Superior temporal gyrus (tissue), 1 donor: ENCODE measurements at regions not wholly inside any gene's neighbourhood (a gene's known extent, or its start where the extent isn't known, plus 50 kb on each side); places are given as distances from the start of the nearest gene placed in this dataset.

Experiments used
- DNase-seq: peaks from one replicate; pipeline ENCODE4 v3.0.0-alpha.2; 2016; ENCODE audit errors: extremely low spot score

- no peak for DNase-seq
Observed at GRCh38 chr3:4029135-4029534, 229.9 kb downstream of the LRRN1 start.

GRCh38 chr3:4030624-4031023 is 231.4 kb downstream of the LRRN1 start:
- DNase-seq = no peak

GRCh38 chr3:4033296-4033695 is 234.1 kb downstream of the LRRN1 start:
- no peak for DNase-seq

- DNase-seq = no peak
Observed at GRCh38 chr3:4036046-4036445, 236.8 kb downstream of the LRRN1 start.

GRCh38 chr3:4038351-4038750 is 239.1 kb downstream of the LRRN1 start:
- DNase-seq = no peak

- no peak for DNase-seq
Observed at GRCh38 chr3:4042070-4042469, 242.8 kb downstream of the LRRN1 start.

GRCh38 chr3:4042869-4043268 is 243.6 kb downstream of the LRRN1 start:
- DNase-seq = no peak

GRCh38 chr3:4043867-4044575 is 244.8 kb downstream of the LRRN1 start:
- DNase-seq = peak; percentile 35

- no peak for DNase-seq
Observed at GRCh38 chr3:4044619-4045018, 245.4 kb downstream of the LRRN1 start.

- DNase-seq = no peak
Observed at GRCh38 chr3:4045756-4046155, 246.5 kb downstream of the LRRN1 start.

GRCh38 chr3:4047366-4047765 is 248.1 kb downstream of the LRRN1 start:
- DNase-seq = no peak

- DNase-seq = no peak
Observed at GRCh38 chr3:4052706-4053105, 250.5 kb upstream of the SETMAR start.

- DNase-seq = no peak
Observed at GRCh38 chr3:4053975-4054374, 249.2 kb upstream of the SETMAR start.

- no peak for DNase-seq
Observed at GRCh38 chr3:4060064-4060463, 243.1 kb upstream of the SETMAR start.

- DNase-seq = no peak
Observed at GRCh38 chr3:4060603-4061002, 242.6 kb upstream of the SETMAR start.

GRCh38 chr3:4061195-4061594 is 242.0 kb upstream of the SETMAR start:
- DNase-seq = no peak

- no peak for DNase-seq
Observed at GRCh38 chr3:4061783-4062360, 241.3 kb upstream of the SETMAR start.

- DNase-seq = no peak
Observed at GRCh38 chr3:4062621-4063020, 240.5 kb upstream of the SETMAR start.

- DNase-seq = no peak
Observed at GRCh38 chr3:4063916-4064574, 239.1 kb upstream of the SETMAR start.

GRCh38 chr3:4065085-4065484 is 238.1 kb upstream of the SETMAR start:
- no peak for DNase-seq

- no peak for DNase-seq
Observed at GRCh38 chr3:4065554-4065953, 237.6 kb upstream of the SETMAR start.

GRCh38 chr3:4067893-4068292 is 235.3 kb upstream of the SETMAR start:
- DNase-seq = no peak

GRCh38 chr3:4069796-4070195 is 233.4 kb upstream of the SETMAR start:
- DNase-seq = no peak
